Activated B cell treated with CpG ODN at 0.5 μM for 24 hours (primary cell): ENCODE measurements at regions not wholly inside any gene's neighbourhood (a gene's known extent, or its start where the extent isn't known, plus 50 kb on each side); places are given as distances from the start of the nearest gene placed in this dataset.

Source experiments
- ATAC-seq: fragments of 200-7000 bp; cut with Tn5 transposase; one replicate; pipeline ENCODE4 v1.10.0; 2021; ENCODE audit warnings: low read depth, mild to moderate bottlenecking, moderate library complexity
- CTCF ChIA-PET: fragments of 350-600 bp; sonication (Branson Sonifier 250); formaldehyde crosslinking; loops from one replicate; lab custom pipeline; 2021; ENCODE audit warnings: antibody characterized with exemption; lab: Charles Lee
- POLR2A ChIA-PET: fragments of 350-600 bp; sonication (Branson Sonifier 250); formaldehyde crosslinking; loops from one replicate; lab custom pipeline; 2021; ENCODE audit warnings: antibody characterized with exemption; lab: Charles Lee
- DNase-seq: peaks from one replicate; pipeline ENCODE4 v3.0.0; 2022
- H3K27ac Mint-ChIP-seq: one replicate; pipeline ENCODE4 v1.8.0; 2020; ENCODE audit warnings: mixed read lengths
- H3K27me3 Mint-ChIP-seq: one replicate; pipeline ENCODE4 v1.8.0; 2021; ENCODE audit warnings: mixed read lengths
- H3K36me3 Mint-ChIP-seq: one replicate; pipeline ENCODE4 v1.8.0; 2021; ENCODE audit warnings: low read depth, mixed read lengths
- H3K4me1 Mint-ChIP-seq: one replicate; pipeline ENCODE4 v1.8.0; 2021; ENCODE audit warnings: mixed read lengths
- H3K4me3 Mint-ChIP-seq: one replicate; pipeline ENCODE4 v1.8.0; 2020; ENCODE audit warnings: mild to moderate bottlenecking, mixed read lengths
- H3K9me3 Mint-ChIP-seq: one replicate; pipeline ENCODE4 v1.8.0; 2020; ENCODE audit warnings: mixed read lengths
- intact Hi-C: fragments of 100-400 bp; cut with micrococcal nuclease; formaldehyde crosslinking; loops from one replicate; pipeline ENCODE4 v1.15.1; 2024
- TF ChIP-seq, protein P1 (sequence below): fragments of 200-600 bp; IDR thresholded peaks from one replicate; pipeline ENCODE4 v1.8.0; 2022; ENCODE audit warnings: antibody characterized with exemption, mild to moderate bottlenecking

DNA sequence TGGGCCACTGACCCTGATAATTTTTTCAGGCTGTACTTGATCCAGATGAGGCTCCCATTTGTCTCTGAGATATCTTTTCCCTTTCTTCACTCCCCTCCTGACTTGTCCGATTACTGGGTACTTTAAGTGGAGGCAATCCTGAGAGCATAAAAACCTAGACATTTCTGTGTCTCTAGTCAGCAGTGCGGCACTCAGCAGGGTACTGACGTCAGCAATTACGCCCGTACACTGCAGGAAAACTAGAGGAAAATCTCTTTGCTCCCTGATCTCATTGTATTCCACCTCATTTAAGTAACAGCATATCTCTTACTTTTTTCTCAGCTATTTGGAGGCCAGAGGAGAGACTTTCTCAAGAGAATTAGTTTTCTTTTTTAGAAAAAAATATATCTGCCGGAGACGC, 315.5 kb upstream of the OR4E1 start:
- ChIA-PET POLR2A (no interaction called here), CTCF (interaction anchor here (1.3 kb wide), 1 partner anchor 75 kb away, joined by 5 read pairs; no protein-coding TSS in a partner anchor)
- H3K4me3 Mint-ChIP-seq, result no peak overlapping the region
- H3K27me3 Mint-ChIP-seq, result peaks cover 43% of the 10 kb centered on the region
- no peaks in the 10 kb centered on the region for H3K36me3 Mint-ChIP-seq
- intact Hi-C loops, result no loop called here
- ATAC-seq (no peak), DNase-seq (no peak)
- H3K27ac Mint-ChIP-seq, result no peak overlapping the region
- no peaks in the 10 kb centered on the region for H3K9me3 Mint-ChIP-seq
- TF ChIP-seq, protein P1, sequence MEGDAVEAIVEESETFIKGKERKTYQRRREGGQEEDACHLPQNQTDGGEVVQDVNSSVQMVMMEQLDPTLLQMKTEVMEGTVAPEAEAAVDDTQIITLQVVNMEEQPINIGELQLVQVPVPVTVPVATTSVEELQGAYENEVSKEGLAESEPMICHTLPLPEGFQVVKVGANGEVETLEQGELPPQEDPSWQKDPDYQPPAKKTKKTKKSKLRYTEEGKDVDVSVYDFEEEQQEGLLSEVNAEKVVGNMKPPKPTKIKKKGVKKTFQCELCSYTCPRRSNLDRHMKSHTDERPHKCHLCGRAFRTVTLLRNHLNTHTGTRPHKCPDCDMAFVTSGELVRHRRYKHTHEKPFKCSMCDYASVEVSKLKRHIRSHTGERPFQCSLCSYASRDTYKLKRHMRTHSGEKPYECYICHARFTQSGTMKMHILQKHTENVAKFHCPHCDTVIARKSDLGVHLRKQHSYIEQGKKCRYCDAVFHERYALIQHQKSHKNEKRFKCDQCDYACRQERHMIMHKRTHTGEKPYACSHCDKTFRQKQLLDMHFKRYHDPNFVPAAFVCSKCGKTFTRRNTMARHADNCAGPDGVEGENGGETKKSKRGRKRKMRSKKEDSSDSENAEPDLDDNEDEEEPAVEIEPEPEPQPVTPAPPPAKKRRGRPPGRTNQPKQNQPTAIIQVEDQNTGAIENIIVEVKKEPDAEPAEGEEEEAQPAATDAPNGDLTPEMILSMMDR, result no peak
- H3K4me1 Mint-ChIP-seq, result no peaks in the 10 kb centered on the region

DNA sequence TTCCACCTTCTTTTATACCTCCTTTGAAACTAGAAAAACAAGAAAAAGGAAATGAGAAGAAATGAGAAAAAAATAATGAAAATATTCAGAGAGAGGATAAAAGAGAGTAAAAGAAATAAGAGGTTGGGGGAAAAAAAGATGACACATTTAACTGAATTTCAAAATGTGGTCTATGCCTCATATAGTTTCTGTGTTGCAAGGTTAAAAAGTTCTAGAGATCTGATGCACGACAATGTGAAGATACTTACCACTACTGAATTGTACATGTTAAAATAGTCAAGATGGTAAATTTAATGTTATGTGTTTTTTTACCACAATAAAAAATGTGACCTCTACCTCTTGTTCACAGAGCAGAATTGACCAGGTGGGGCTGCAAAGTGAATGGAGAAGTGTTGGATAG, 314.8 kb upstream of the OR4E1 start:
- TF ChIP-seq, protein P1, result no peak
- Mint-ChIP-seq H3K4me3 (no peak overlapping the region), H3K9me3 (no peaks in the 10 kb centered on the region), H3K27ac (no peak overlapping the region), H3K27me3 (peaks cover 42% of the 10 kb centered on the region), H3K36me3 (no peaks in the 10 kb centered on the region), H3K4me1 (no peaks in the 10 kb centered on the region)
- ChIA-PET POLR2A (interaction anchor here (0.7 kb wide), 1 partner anchor 9 kb away, joined by 4 read pairs; no protein-coding TSS in a partner anchor), CTCF (interaction anchor here (0.8 to 1.9 kb wide), 4 partner anchors 10 to 74 kb away, joined by 3 to 8 read pairs (median 4); no protein-coding TSS in a partner anchor)
- no peak for DNase-seq
- intact Hi-C loops, result no loop called here
- no peak for ATAC-seq

DNA sequence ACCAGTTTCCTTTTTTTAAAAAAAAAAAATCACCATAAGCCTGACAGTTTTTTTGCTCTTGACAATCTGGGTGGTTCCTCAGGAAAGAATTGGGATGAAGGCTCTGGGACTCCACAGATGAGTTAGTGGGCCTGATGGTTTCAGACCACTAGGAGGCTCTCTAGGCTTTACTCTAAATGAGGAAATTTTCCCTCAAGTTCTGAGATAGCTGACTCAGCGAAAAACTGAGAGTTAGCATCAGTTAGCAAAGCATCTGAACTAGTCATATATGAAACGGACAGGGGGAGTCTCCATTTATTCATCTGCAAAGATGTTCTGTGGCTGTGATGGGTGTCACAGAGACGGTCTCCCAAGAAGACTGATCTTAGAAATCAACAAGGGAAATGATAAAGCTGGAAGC, 314.3 kb upstream of the OR4E1 start:
- no peak for ATAC-seq
- Mint-ChIP-seq H3K9me3 (no peaks in the 10 kb centered on the region), H3K27ac (no peak overlapping the region), H3K4me3 (no peak overlapping the region), H3K36me3 (no peaks in the 10 kb centered on the region), H3K4me1 (no peaks in the 10 kb centered on the region), H3K27me3 (peaks cover 37% of the 10 kb centered on the region)
- TF ChIP-seq, protein P1, result no peak
- POLR2A ChIA-PET, result interaction anchor here (0.7 kb wide), 1 partner anchor 9 kb away, joined by 4 read pairs; no protein-coding TSS in a partner anchor
- intact Hi-C loops, result no loop called here
- CTCF ChIA-PET, result interaction anchor here (0.8 to 1.9 kb wide), 3 partner anchors 10 to 15 kb away, joined by 3 to 8 read pairs (median 3); no protein-coding TSS in a partner anchor
- DNase-seq, result no peak

DNA sequence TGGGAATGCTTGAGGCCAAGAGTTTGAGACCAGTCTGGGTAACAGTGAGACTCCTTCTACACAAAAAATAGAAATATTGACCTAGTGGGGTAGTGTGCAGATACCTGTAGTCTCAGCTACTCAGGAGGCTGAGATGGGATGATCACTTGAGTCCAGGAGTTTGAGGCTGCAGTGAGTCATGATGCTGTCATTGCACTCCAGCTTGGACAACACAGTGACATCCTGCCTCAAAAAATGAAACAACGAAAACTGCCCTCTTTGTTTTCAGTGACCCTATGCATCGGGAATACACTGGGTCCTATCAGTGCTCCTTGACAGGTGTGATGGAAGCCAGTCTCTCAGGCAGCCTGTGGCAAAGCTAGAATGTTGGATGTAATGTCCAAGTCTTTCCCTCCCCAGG, 311.5 kb upstream of the OR4E1 start:
- no peaks in the 10 kb centered on the region for H3K36me3 Mint-ChIP-seq
- ATAC-seq, result no peak
- H3K27ac Mint-ChIP-seq, result no peak overlapping the region
- no peaks in the 10 kb centered on the region for H3K9me3 Mint-ChIP-seq
- POLR2A ChIA-PET, result no interaction called here
- TF ChIP-seq, protein P1, result no peak
- peaks cover 30% of the 10 kb centered on the region for H3K27me3 Mint-ChIP-seq
- CTCF ChIA-PET, result no interaction called here
- intact Hi-C loops, result no loop called here
- no peaks in the 10 kb centered on the region for H3K4me1 Mint-ChIP-seq
- DNase-seq, result no peak
- H3K4me3 Mint-ChIP-seq, result no peak overlapping the region

DNA sequence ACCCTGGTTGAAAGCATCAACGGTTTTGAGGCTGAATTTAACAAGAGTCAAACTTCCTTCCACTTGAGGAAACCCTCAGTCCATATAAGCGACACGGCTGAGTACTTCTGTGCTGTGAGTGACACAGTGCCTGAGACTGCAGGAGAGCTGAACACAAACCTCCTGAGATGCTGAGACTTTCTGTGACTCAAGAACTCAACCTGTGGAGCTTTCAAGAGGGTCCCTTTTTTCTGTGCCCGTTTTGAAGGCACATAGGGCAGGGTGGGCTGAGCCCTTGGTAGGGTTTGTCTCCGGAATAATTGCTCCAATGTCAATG, 305.3 kb upstream of the OR4E1 start:
- ChIA-PET POLR2A (no interaction called here), CTCF (interaction anchor here (1.0 to 3.0 kb wide), 6 partner anchors 9 to 66 kb away, joined by 3 to 17 read pairs (median 8); no protein-coding TSS in a partner anchor)
- H3K9me3 Mint-ChIP-seq, result no peaks in the 10 kb centered on the region
- H3K27ac Mint-ChIP-seq, result no peak overlapping the region
- H3K27me3 Mint-ChIP-seq, result peaks cover 40% of the 10 kb centered on the region
- no peaks in the 10 kb centered on the region for H3K36me3 Mint-ChIP-seq
- no peaks in the 10 kb centered on the region for H3K4me1 Mint-ChIP-seq
- TF ChIP-seq, protein P1, result no peak
- no peak overlapping the region for H3K4me3 Mint-ChIP-seq
- no peak for DNase-seq
- intact Hi-C loops, result loop anchor here (1.0 kb wide), 1 partner anchor 61 kb away; no protein-coding TSS in a partner anchor
- ATAC-seq, result no peak
